ENCODE measurements at regions not wholly inside any gene's neighbourhood (a gene's known extent, or its start where the extent isn't known, plus 50 kb on each side); places are given as distances from the start of the nearest gene placed in this dataset.

DNA sequence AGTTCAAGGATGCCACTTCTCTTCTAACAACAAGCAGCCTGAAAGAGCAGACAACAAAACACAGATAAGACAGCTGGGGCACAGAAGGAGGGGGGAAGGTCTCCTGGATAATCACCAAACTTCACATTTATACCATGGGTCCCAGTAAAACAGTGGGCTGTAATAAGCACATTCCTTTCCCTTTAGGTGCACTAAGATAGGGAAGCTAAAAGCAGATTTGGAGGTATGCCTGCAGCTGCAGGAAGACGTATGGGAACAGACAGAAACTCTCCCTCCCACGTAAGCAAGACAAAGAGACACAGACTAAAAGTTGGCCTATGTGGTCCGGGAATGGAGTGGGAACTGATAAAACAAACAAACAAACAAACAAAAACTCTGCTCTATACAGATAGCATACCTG is 612.1 kb downstream of the MRPL39 start:
- no peaks in the 10 kb centered on the region for H3K36me3 Mint-ChIP-seq
- H3K4me1 Mint-ChIP-seq, result peaks cover 0 to 1% (median 0%) of the 10 kb centered on the region in 7 donors
- DNase-seq (no peak), ATAC-seq (no peak)
- peaks cover 0 to 8% (median 4%) of the 10 kb centered on the region in 11 donors for H3K9me3 Mint-ChIP-seq
- POLR2A ChIA-PET, result no interaction called here
- no peaks in the 10 kb centered on the region for H3K9me3 ChIP-seq (ENCODE audit: control insufficient read depth in 2 of 3, low read length in 3 of 3)
- H3K4me3 Mint-ChIP-seq, result no peak overlapping the region
- no peaks in the 10 kb centered on the region for H3K27me3 ChIP-seq (ENCODE audit: control insufficient read depth in 2 of 2, insufficient read depth in 2 of 2, low read length in 2 of 2)
- H3K4me3 ChIP-seq (ENCODE audit: low read length), result no peak overlapping the region
- no peak overlapping the region for H3K27ac Mint-ChIP-seq
- CTCF ChIA-PET, result no interaction called here
- no peaks in the 10 kb centered on the region for H3K27me3 Mint-ChIP-seq
- no peaks in the 10 kb centered on the region for H3K36me3 ChIP-seq (ENCODE audit: control insufficient read depth in 2 of 3, insufficient read depth in 3 of 3, low read length in 3 of 3)
- no peak overlapping the region for H3K27ac ChIP-seq (ENCODE audit: low read depth, low read length)
- no peaks in the 10 kb centered on the region for H3K4me1 ChIP-seq (ENCODE audit: control insufficient read depth in 2 of 2, insufficient read depth in 2 of 2, low read length in 2 of 2)
- intact Hi-C loops (cut with micrococcal nuclease), result no loop called here

DNA sequence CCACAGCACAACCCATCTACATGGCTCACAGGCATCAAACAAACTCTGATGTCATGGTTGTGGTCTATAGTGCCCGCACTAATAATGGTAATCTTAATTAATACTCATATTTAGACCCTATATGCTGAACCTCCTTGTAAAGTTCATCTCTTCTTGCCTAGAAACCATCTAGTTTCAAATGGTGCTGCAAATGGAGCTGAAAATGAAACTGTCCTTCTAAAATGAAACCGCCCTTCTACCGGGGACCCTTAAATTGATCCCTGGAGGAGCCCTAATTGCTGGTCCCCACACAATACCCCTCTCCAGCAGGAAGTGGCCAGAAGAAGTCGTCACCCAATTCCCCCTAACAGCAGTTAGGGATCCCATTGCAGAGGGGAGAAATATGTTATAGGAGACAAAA is 612.6 kb downstream of the MRPL39 start:
- no peaks in the 10 kb centered on the region for H3K36me3 ChIP-seq (ENCODE audit: control insufficient read depth in 2 of 3, insufficient read depth in 3 of 3, low read length in 3 of 3)
- Mint-ChIP-seq H3K27ac (no peak overlapping the region), H3K36me3 (no peaks in the 10 kb centered on the region), H3K4me1 (peaks cover 0 to 1% (median 0%) of the 10 kb centered on the region in 7 donors), H3K27me3 (no peaks in the 10 kb centered on the region), H3K9me3 (peaks cover 0 to 8% (median 4%) of the 10 kb centered on the region in 11 donors), H3K4me3 (no peak overlapping the region)
- H3K4me3 ChIP-seq (ENCODE audit: low read length), result no peak overlapping the region
- no peaks in the 10 kb centered on the region for H3K4me1 ChIP-seq (ENCODE audit: control insufficient read depth in 2 of 2, insufficient read depth in 2 of 2, low read length in 2 of 2)
- no peak for DNase-seq
- no peak overlapping the region for H3K27ac ChIP-seq (ENCODE audit: low read depth, low read length)
- H3K9me3 ChIP-seq (ENCODE audit: control insufficient read depth in 2 of 3, low read length in 3 of 3), result no peaks in the 10 kb centered on the region
- no peaks in the 10 kb centered on the region for H3K27me3 ChIP-seq (ENCODE audit: control insufficient read depth in 2 of 2, insufficient read depth in 2 of 2, low read length in 2 of 2)
- ATAC-seq, result no peak
- intact Hi-C loops (cut with micrococcal nuclease), result no loop called here
- ChIA-PET CTCF (no interaction called here), POLR2A (no interaction called here)

DNA sequence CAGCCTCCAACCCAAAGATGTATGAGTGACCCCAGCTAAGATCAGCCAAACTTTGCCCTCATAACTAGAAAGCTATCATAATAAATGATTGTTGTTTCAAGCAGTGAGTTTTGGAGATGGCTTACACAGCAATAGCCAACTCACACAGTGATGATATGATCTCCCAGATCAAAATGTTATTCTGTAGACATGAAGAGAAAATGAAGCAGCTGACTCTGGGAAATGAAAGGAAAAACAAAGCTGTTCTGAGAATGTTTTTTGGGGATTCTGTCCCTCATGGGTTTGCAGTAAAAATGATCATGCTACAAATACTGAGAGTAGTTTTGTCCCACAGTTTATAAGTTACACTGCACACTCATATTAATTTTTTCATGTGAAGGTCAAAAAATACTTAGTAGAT is 617.8 kb downstream of the MRPL39 start:
- Histone ChIP-seq H3K27ac (ENCODE audit: low read depth, low read length) (no peak overlapping the region), H3K9me3 (ENCODE audit: control insufficient read depth in 2 of 3, low read length in 3 of 3) (no peaks in the 10 kb centered on the region), H3K36me3 (ENCODE audit: control insufficient read depth in 2 of 3, insufficient read depth in 3 of 3, low read length in 3 of 3) (no peaks in the 10 kb centered on the region), H3K4me1 (ENCODE audit: control insufficient read depth in 2 of 2, insufficient read depth in 2 of 2, low read length in 2 of 2) (no peaks in the 10 kb centered on the region), H3K4me3 (ENCODE audit: low read length) (no peak overlapping the region), H3K27me3 (ENCODE audit: control insufficient read depth in 2 of 2, insufficient read depth in 2 of 2, low read length in 2 of 2) (no peaks in the 10 kb centered on the region)
- ChIA-PET CTCF (no interaction called here), POLR2A (no interaction called here)
- H3K36me3 Mint-ChIP-seq, result no peaks in the 10 kb centered on the region
- no peak overlapping the region for H3K27ac Mint-ChIP-seq
- H3K4me3 Mint-ChIP-seq, result no peak overlapping the region
- intact Hi-C loops (cut with micrococcal nuclease), result no loop called here
- no peaks in the 10 kb centered on the region for H3K4me1 Mint-ChIP-seq
- H3K9me3 Mint-ChIP-seq, result peaks cover 1 to 17% (median 7%) of the 10 kb centered on the region in 11 donors
- no peak for DNase-seq
- H3K27me3 Mint-ChIP-seq, result no peaks in the 10 kb centered on the region
- ATAC-seq, result no peak

DNA sequence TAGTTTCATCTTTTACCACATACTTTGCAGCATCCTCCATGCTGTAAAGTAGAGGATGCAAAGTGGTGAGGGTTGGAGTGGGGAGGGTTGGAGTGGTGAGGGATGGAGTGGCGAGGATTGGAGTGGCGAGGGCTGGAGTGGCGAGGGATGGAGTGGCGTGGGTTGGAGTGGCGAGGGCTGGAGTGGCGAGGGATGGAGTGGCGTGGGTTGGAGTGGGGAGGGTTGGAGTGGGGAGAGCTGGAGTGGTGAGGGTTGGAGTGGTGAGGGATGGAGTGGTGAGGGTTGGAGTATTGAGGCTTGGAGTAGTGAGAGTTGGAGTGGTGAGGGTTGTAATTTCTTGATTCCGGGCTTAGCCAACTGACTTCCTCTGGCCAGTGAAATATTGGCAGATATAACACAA is 618.3 kb downstream of the MRPL39 start:
- ATAC-seq, result no peak
- CTCF ChIA-PET, result no interaction called here
- POLR2A ChIA-PET, result no interaction called here
- Mint-ChIP-seq H3K4me3 (no peak overlapping the region), H3K9me3 (peaks cover 1 to 17% (median 7%) of the 10 kb centered on the region in 11 donors), H3K27me3 (no peaks in the 10 kb centered on the region), H3K27ac (no peak overlapping the region), H3K36me3 (no peaks in the 10 kb centered on the region), H3K4me1 (no peaks in the 10 kb centered on the region)
- DNase-seq, result no peak
- H3K27me3 ChIP-seq (ENCODE audit: control insufficient read depth in 2 of 2, insufficient read depth in 2 of 2, low read length in 2 of 2), result no peaks in the 10 kb centered on the region
- no peaks in the 10 kb centered on the region for H3K4me1 ChIP-seq (ENCODE audit: control insufficient read depth in 2 of 2, insufficient read depth in 2 of 2, low read length in 2 of 2)
- no peak overlapping the region for H3K4me3 ChIP-seq (ENCODE audit: low read length)
- no peaks in the 10 kb centered on the region for H3K9me3 ChIP-seq (ENCODE audit: control insufficient read depth in 2 of 3, low read length in 3 of 3)
- intact Hi-C loops (cut with micrococcal nuclease), result no loop called here
- H3K27ac ChIP-seq (ENCODE audit: low read depth, low read length), result no peak overlapping the region
- H3K36me3 ChIP-seq (ENCODE audit: control insufficient read depth in 2 of 3, insufficient read depth in 3 of 3, low read length in 3 of 3), result no peaks in the 10 kb centered on the region

DNA sequence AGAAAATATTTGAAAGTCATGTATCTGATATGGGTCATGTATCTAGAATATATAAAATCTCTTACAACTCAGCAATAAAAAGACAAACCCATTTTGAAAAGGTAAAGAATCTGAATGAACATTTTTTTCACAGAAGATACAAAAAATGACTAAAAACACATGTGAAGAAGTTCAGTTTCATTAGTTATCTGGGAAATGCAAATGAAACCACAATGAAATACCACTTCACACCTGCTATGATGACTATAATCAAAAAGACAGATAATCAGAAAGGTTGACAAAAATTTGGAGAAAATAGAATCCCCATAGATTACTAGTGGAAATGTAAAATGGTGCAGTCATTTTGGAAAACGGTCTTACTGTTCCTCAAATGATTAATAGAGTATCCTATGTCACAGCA is 631.0 kb downstream of the MRPL39 start:
- no peaks in the 10 kb centered on the region for H3K4me1 ChIP-seq (ENCODE audit: control insufficient read depth in 2 of 2, insufficient read depth in 2 of 2, low read length in 2 of 2)
- no peak overlapping the region for H3K4me3 Mint-ChIP-seq
- ATAC-seq (no peak), DNase-seq (no peak)
- CTCF ChIA-PET, result no interaction called here
- no peaks in the 10 kb centered on the region for H3K27me3 Mint-ChIP-seq
- H3K4me1 Mint-ChIP-seq, result no peaks in the 10 kb centered on the region
- intact Hi-C loops (cut with micrococcal nuclease), result no loop called here
- POLR2A ChIA-PET, result no interaction called here
- no peaks in the 10 kb centered on the region for H3K36me3 ChIP-seq (ENCODE audit: control insufficient read depth in 2 of 3, insufficient read depth in 3 of 3, low read length in 3 of 3)
- H3K4me3 ChIP-seq (ENCODE audit: low read length), result no peak overlapping the region
- no peaks in the 10 kb centered on the region for H3K27me3 ChIP-seq (ENCODE audit: control insufficient read depth in 2 of 2, insufficient read depth in 2 of 2, low read length in 2 of 2)
- H3K36me3 Mint-ChIP-seq, result no peaks in the 10 kb centered on the region
- no peak overlapping the region for H3K27ac ChIP-seq (ENCODE audit: low read depth, low read length)
- no peaks in the 10 kb centered on the region for H3K9me3 ChIP-seq (ENCODE audit: control insufficient read depth in 2 of 3, low read length in 3 of 3)
- peaks cover 2 to 21% (median 9%) of the 10 kb centered on the region in 11 donors for H3K9me3 Mint-ChIP-seq
- no peak overlapping the region for H3K27ac Mint-ChIP-seq

DNA sequence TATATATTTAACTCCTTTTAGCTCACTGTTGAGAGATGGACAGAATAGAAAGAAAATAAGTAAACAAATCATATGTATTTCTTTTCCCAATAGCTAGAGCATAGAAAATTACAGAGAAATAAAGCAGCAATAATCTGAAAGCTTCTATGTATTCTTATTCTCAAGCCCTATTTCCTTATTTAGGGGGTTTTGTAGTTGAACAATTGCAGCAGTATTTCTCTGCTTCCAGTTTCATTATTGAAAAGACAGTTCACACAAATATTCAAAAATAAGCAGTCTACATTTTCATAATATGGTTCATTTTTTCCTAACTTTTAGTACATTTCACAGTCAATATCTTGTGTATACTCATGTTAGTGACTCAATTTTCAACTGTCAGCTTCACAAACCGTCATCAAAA is 638.2 kb downstream of the MRPL39 start:
- no peak for ATAC-seq
- Mint-ChIP-seq H3K9me3 (peaks cover 3 to 24% (median 9%) of the 10 kb centered on the region in 11 donors), H3K27ac (no peak overlapping the region), H3K4me1 (no peaks in the 10 kb centered on the region), H3K4me3 (no peak overlapping the region), H3K36me3 (no peaks in the 10 kb centered on the region), H3K27me3 (no peaks in the 10 kb centered on the region)
- ChIA-PET POLR2A (no interaction called here), CTCF (no interaction called here)
- Histone ChIP-seq H3K9me3 (ENCODE audit: control insufficient read depth in 2 of 3, low read length in 3 of 3) (no peaks in the 10 kb centered on the region), H3K36me3 (ENCODE audit: control insufficient read depth in 2 of 3, insufficient read depth in 3 of 3, low read length in 3 of 3) (no peaks in the 10 kb centered on the region), H3K27me3 (ENCODE audit: control insufficient read depth in 2 of 2, insufficient read depth in 2 of 2, low read length in 2 of 2) (no peaks in the 10 kb centered on the region), H3K4me3 (ENCODE audit: low read length) (no peak overlapping the region), H3K4me1 (ENCODE audit: control insufficient read depth in 2 of 2, insufficient read depth in 2 of 2, low read length in 2 of 2) (no peaks in the 10 kb centered on the region), H3K27ac (ENCODE audit: low read depth, low read length) (no peak overlapping the region)
- DNase-seq, result no peak
- intact Hi-C loops (cut with micrococcal nuclease), result no loop called here

DNA sequence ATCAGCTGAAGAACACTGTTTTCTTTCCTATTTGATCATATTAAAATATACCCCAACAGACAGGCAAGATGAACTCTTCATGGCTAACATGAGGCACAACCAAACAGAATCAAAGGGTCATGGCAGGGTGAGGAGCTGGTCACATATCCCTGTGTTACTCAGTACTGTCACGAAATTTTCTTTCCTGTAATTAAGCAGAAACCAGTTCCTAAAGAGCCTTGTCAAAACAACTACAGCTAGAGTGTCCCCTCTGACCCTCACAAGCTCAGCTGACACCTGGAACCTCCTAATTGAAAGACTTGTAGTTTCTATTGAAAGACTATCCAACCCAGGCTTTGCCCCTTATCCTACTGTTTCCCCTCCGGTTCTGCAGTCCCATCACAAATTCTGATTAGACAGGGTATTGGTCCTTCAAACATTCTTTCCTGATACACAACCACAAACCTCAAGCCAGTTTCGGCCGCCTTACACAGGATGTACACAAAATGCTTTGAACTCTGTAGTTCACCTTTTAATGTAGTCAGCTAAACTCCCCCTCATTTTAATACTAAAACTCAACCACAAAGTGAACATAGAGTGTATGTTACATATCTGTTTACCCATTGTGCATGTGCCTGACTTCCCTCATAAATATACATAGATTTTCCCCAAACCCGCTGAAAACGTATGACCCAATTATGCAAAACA is 651.9 kb downstream of the MRPL39 start:
- H3K4me3 Mint-ChIP-seq, result no peak overlapping the region
- ChIA-PET POLR2A (no interaction called here), CTCF (no interaction called here)
- no peaks in the 10 kb centered on the region for H3K36me3 Mint-ChIP-seq
- H3K27me3 Mint-ChIP-seq, result no peaks in the 10 kb centered on the region
- no peak overlapping the region for H3K27ac Mint-ChIP-seq
- H3K9me3 Mint-ChIP-seq, result peaks cover 0 to 5% (median 1%) of the 10 kb centered on the region in 11 donors
- Histone ChIP-seq H3K4me3 (ENCODE audit: low read length) (no peak overlapping the region), H3K27ac (ENCODE audit: low read depth, low read length) (no peak overlapping the region), H3K4me1 (ENCODE audit: control insufficient read depth in 2 of 2, insufficient read depth in 2 of 2, low read length in 2 of 2) (no peaks in the 10 kb centered on the region), H3K36me3 (ENCODE audit: control insufficient read depth in 2 of 3, insufficient read depth in 3 of 3, low read length in 3 of 3) (no peaks in the 10 kb centered on the region), H3K9me3 (ENCODE audit: control insufficient read depth in 2 of 3, low read length in 3 of 3) (no peaks in the 10 kb centered on the region), H3K27me3 (ENCODE audit: control insufficient read depth in 2 of 2, insufficient read depth in 2 of 2, low read length in 2 of 2) (no peaks in the 10 kb centered on the region)
- intact Hi-C loops (cut with micrococcal nuclease), result no loop called here
- DNase-seq (no peak), ATAC-seq (no peak)
- peaks cover 0 to 4% (median 0%) of the 10 kb centered on the region in 7 donors for H3K4me1 Mint-ChIP-seq
